Smooth muscle cell (in vitro differentiated cells): ENCODE measurements at regions not wholly inside any gene's neighbourhood (a gene's known extent, or its start where the extent isn't known, plus 50 kb on each side); places are given as distances from the start of the nearest gene placed in this dataset.

Experiments
- DNase-seq: peaks from one replicate; lab custom pipeline; 2025; ENCODE audit not compliant: unreplicated experiment; lab: John Stamatoyannopoulos, UW
- H2AFZ ChIP-seq: fragments of 200-600 bp; sonication (generic); 2 replicates; pipeline ENCODE4 v1.6.0; 2016; ENCODE audit warnings: antibody characterized with exemption, low read depth, mild to moderate bottlenecking
- H3F3A ChIP-seq: fragments of 200-600 bp; sonication (generic); 2 replicates; pipeline ENCODE4 v1.6.0; 2017; ENCODE audit warnings: antibody characterized with exemption, low read depth
- H3K27ac ChIP-seq: fragments of 200-600 bp; sonication (generic); 2 replicates; pipeline ENCODE4 v1.5.1; 2016; ENCODE audit warnings: low read depth, mild to moderate bottlenecking
- H3K27me3 ChIP-seq: fragments of 200-600 bp; sonication (generic); 2 replicates; pipeline ENCODE4 v1.6.1; 2016; ENCODE audit warnings: low read depth, mild to moderate bottlenecking
- H3K36me3 ChIP-seq: fragments of 200-600 bp; sonication (generic); 2 replicates; pipeline ENCODE4 v1.5.1; 2016; ENCODE audit warnings: low read depth
- H3K4me1 ChIP-seq: fragments of 200-600 bp; sonication (generic); 2 replicates; pipeline ENCODE4 v1.5.1; 2016; ENCODE audit warnings: low read depth
- H3K4me2 ChIP-seq: fragments of 200-600 bp; sonication (generic); 2 replicates; pipeline ENCODE4 v1.6.0; 2016; ENCODE audit warnings: mild to moderate bottlenecking
- H3K4me3 ChIP-seq: fragments of 200-600 bp; sonication (generic); 2 replicates; pipeline ENCODE4 v1.5.1; 2016; ENCODE audit warnings: mild to moderate bottlenecking
- H3K79me2 ChIP-seq: fragments of 200-600 bp; sonication (generic); 2 replicates; pipeline ENCODE4 v1.6.0; 2016; ENCODE audit warnings: low read depth, mild to moderate bottlenecking
- H3K9ac ChIP-seq: fragments of 200-600 bp; sonication (generic); 2 replicates; pipeline ENCODE4 v1.6.0; 2016; ENCODE audit warnings: low read depth
- H3K9me3 ChIP-seq: fragments of 200-600 bp; sonication (generic); replicated peaks from 2 replicates; pipeline ENCODE4 v1.5.1; 2016; ENCODE audit warnings: low read depth
- H4K20me1 ChIP-seq: fragments of 200-600 bp; sonication (generic); 2 replicates; pipeline ENCODE4 v1.6.0; 2016; ENCODE audit warnings: low read depth
- CTCF ChIP-seq: fragments of 200-600 bp; sonication (generic); IDR thresholded peaks from 2 replicates; pipeline ENCODE4 v1.5.1; 2017; ENCODE audit warnings: borderline replicate concordance, mild to moderate bottlenecking, antibody characterized with exemption; ENCODE audit not compliant: insufficient read depth, poor library complexity, severe bottlenecking
- WGBS: methylation state at CpG from one replicate; pipeline ENCODE4 v1.1.7; 2016; ENCODE audit warnings: low lambda C conversion rate; 5-methylcytosine and 5-hydroxymethylcytosine counted together

- Histone ChIP-seq H3K27me3 (no peaks in the 10 kb centered on the region), H3F3A (no peaks in the 10 kb centered on the region), H3K9me3 (no peaks in the 10 kb centered on the region), H3K36me3 (no peaks in the 10 kb centered on the region), H2AFZ (no peak overlapping the region), H3K4me2 (no peak overlapping the region), H3K79me2 (no peaks in the 10 kb centered on the region), H3K9ac (no peak overlapping the region), H3K4me3 (no peak overlapping the region), H3K27ac (no peak overlapping the region), H3K4me1 (no peaks in the 10 kb centered on the region), H4K20me1 (no peaks in the 10 kb centered on the region)
- no peak for TF ChIP-seq CTCF
- DNase-seq, result no peak
- WGBS, result 73% methylated on average over 2 of the region's 2 CpGs
Measured at GRCh38 chr18:38575648-38576047, 1010.0 kb upstream of the CELF4 start.

- no peak for TF ChIP-seq CTCF
- no peak overlapping the region for H3K9ac ChIP-seq
- no peaks in the 10 kb centered on the region for H3K36me3 ChIP-seq
- H3K79me2 ChIP-seq, result no peaks in the 10 kb centered on the region
- H3K27me3 ChIP-seq, result no peaks in the 10 kb centered on the region
- WGBS, result 94% methylated on average over 6 of the region's 6 CpGs
- DNase-seq, result no peak
- H2AFZ ChIP-seq, result no peak overlapping the region
- H3K4me1 ChIP-seq, result no peaks in the 10 kb centered on the region
- H4K20me1 ChIP-seq, result no peaks in the 10 kb centered on the region
- H3K4me2 ChIP-seq, result no peak overlapping the region
- no peak overlapping the region for H3K4me3 ChIP-seq
- no peak overlapping the region for H3K27ac ChIP-seq
- H3F3A ChIP-seq, result no peaks in the 10 kb centered on the region
- no peaks in the 10 kb centered on the region for H3K9me3 ChIP-seq
Measured at GRCh38 chr18:38575023-38575422, 1009.4 kb upstream of the CELF4 start.

GRCh38 chr18:38572554-38573111, 1007.0 kb upstream of the CELF4 start:
- Histone ChIP-seq H4K20me1 (no peaks in the 10 kb centered on the region), H3K9ac (no peak overlapping the region), H3K4me1 (no peaks in the 10 kb centered on the region), H2AFZ (no peak overlapping the region), H3K27ac (no peak overlapping the region), H3K9me3 (no peaks in the 10 kb centered on the region), H3F3A (no peaks in the 10 kb centered on the region), H3K4me2 (no peak overlapping the region), H3K4me3 (no peak overlapping the region), H3K79me2 (no peaks in the 10 kb centered on the region), H3K36me3 (no peaks in the 10 kb centered on the region), H3K27me3 (no peaks in the 10 kb centered on the region)
- no peak for TF ChIP-seq CTCF
- no peak for DNase-seq
- 93% methylated on average over 6 of the region's 6 CpGs for WGBS

- H4K20me1 ChIP-seq, result no peaks in the 10 kb centered on the region
- no peaks in the 10 kb centered on the region for H3K4me1 ChIP-seq
- no peak overlapping the region for H3K27ac ChIP-seq
- H3K4me2 ChIP-seq, result no peak overlapping the region
- no peak overlapping the region for H3K9ac ChIP-seq
- H3F3A ChIP-seq, result no peaks in the 10 kb centered on the region
- H3K79me2 ChIP-seq, result no peaks in the 10 kb centered on the region
- no peak for DNase-seq
- no peak overlapping the region for H3K4me3 ChIP-seq
- H2AFZ ChIP-seq, result no peak overlapping the region
- no peaks in the 10 kb centered on the region for H3K36me3 ChIP-seq
- WGBS, result 60% methylated on average over 2 of the region's 2 CpGs
- no peaks in the 10 kb centered on the region for H3K9me3 ChIP-seq
- no peak for TF ChIP-seq CTCF
- no peaks in the 10 kb centered on the region for H3K27me3 ChIP-seq
Measured at GRCh38 chr18:38571651-38572050, 1006.1 kb upstream of the CELF4 start.
